ENCODE measurements at regions not wholly inside any gene's neighbourhood (a gene's known extent, or its start where the extent isn't known, plus 50 kb on each side); places are given as distances from the start of the nearest gene placed in this dataset.

DNA sequence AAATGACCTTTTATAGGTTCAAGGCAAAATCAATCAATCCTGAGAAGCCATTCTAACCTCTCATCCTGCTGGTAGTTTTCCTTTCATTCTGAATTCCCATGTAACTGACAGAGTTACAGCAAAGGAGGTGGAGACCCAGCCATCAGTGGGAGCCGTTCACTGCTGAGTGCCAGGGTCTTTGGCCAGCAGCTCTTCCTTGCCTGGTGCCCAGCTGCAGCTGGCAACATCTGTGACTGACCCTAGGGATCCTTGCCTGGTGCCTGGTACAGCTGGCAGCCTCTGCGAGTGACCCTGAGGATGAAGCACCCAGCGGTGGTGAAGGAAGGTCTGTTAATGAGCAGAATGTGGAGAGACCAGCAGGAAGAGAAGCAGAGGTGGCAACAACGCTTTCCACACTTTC, 314.6 kb downstream of the THBS2 start:
- TF ChIP-seq, protein P1, sequence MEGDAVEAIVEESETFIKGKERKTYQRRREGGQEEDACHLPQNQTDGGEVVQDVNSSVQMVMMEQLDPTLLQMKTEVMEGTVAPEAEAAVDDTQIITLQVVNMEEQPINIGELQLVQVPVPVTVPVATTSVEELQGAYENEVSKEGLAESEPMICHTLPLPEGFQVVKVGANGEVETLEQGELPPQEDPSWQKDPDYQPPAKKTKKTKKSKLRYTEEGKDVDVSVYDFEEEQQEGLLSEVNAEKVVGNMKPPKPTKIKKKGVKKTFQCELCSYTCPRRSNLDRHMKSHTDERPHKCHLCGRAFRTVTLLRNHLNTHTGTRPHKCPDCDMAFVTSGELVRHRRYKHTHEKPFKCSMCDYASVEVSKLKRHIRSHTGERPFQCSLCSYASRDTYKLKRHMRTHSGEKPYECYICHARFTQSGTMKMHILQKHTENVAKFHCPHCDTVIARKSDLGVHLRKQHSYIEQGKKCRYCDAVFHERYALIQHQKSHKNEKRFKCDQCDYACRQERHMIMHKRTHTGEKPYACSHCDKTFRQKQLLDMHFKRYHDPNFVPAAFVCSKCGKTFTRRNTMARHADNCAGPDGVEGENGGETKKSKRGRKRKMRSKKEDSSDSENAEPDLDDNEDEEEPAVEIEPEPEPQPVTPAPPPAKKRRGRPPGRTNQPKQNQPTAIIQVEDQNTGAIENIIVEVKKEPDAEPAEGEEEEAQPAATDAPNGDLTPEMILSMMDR (IDR thresholded peaks at IDR 0.05), result no peak
- no peak for TF ChIP-seq POLR2A (IDR thresholded peaks at IDR 0.05)

Data from tibial nerve (tissue), 3 donors.